GM12874 (cell line): ENCODE measurements at regions not wholly inside any gene's neighbourhood (a gene's known extent, or its start where the extent isn't known, plus 50 kb on each side); places are given as distances from the start of the nearest gene placed in this dataset.

Source experiments
- CTCF ChIP-seq: IDR thresholded peaks from 2 replicates; pipeline ENCODE4 v1.5.1; 2011; ENCODE audit warnings: low read depth, mild to moderate bottlenecking, control low read depth, low read length, moderate library complexity; ENCODE audit not compliant: insufficient read depth

GRCh38 chr14:54188064-54188666 lies 208.6 kb upstream of the CDKN3 start:
- no peak for TF ChIP-seq CTCF

GRCh38 chr14:54189333-54189732 lies 207.5 kb upstream of the CDKN3 start:
- TF ChIP-seq CTCF = no peak

GRCh38 chr14:54189748-54190354 lies 207.0 kb upstream of the CDKN3 start:
- TF ChIP-seq CTCF = no peak

GRCh38 chr14:54191846-54192245 lies 205.0 kb upstream of the CDKN3 start:
- no peak for TF ChIP-seq CTCF

GRCh38 chr14:54192610-54193009 lies 204.2 kb upstream of the CDKN3 start:
- no peak for TF ChIP-seq CTCF

GRCh38 chr14:54193871-54194270 lies 202.9 kb upstream of the CDKN3 start:
- TF ChIP-seq CTCF = no peak

- no peak for TF ChIP-seq CTCF
These were observed 202.3 kb upstream of the CDKN3 start for GRCh38 chr14:54194501-54194900.
